CD14-positive monocyte (primary cell): ENCODE measurements at regions not wholly inside any gene's neighbourhood (a gene's known extent, or its start where the extent isn't known, plus 50 kb on each side); places are given as distances from the start of the nearest gene placed in this dataset.

ENCODE experiments used
- DNase-seq, 3 donors: peaks; one replicate each; pipeline ENCODE4 v3.0.0-alpha.2; 2011 to 2022
- H2AFZ ChIP-seq: 2 replicates; pipeline ENCODE4 v1.6.0; 2012; ENCODE audit warnings: mild to moderate bottlenecking, low read depth, low read length, inconsistent platforms; ENCODE audit not compliant: insufficient read depth, poor library complexity, severe bottlenecking
- H3K27ac ChIP-seq, 2 donors: 1 replicate in 1 of 2; 2 replicates in 1 of 2; pipeline ENCODE4 v1.5.1; 2012 to 2013; ENCODE audit warnings: low read length in 2 of 2, control low read depth in 1 of 2, inconsistent platforms in 1 of 2, low read depth in 1 of 2, mild to moderate bottlenecking in 1 of 2
- H3K27me3 ChIP-seq, 2 donors: one replicate each; pipeline versions ENCODE4 v1.6.0 to v1.6.1; 2011 to 2013; ENCODE audit warnings: low read length in 2 of 2; ENCODE audit not compliant: control insufficient read depth in 2 of 2, insufficient read depth in 2 of 2
- H3K36me3 ChIP-seq, 2 donors: replicated peaks in 1 of 2; 1 replicate in 1 of 2; 2 replicates in 1 of 2; pipeline versions ENCODE4 v1.5.1 to v1.6.1; 2012 to 2013; ENCODE audit warnings: low read length in 2 of 2, control low read depth in 1 of 2, inconsistent platforms in 1 of 2, mild to moderate bottlenecking in 1 of 2; ENCODE audit not compliant: insufficient read depth in 2 of 2, control insufficient read depth in 1 of 2
- H3K4me1 ChIP-seq, 2 donors: 1 replicate in 1 of 2; 2 replicates in 1 of 2; pipeline versions ENCODE4 v1.5.1 to v1.6.1; 2012 to 2013; ENCODE audit warnings: low read length in 2 of 2, control low read depth in 1 of 2, inconsistent platforms in 1 of 2, mild to moderate bottlenecking in 1 of 2, moderate library complexity in 1 of 2; ENCODE audit not compliant: insufficient read depth in 2 of 2, control insufficient read depth in 1 of 2
- H3K4me2 ChIP-seq: replicated peaks from 2 replicates; pipeline ENCODE3; 2012; ENCODE audit warnings: low read length, moderate library complexity, mild to moderate bottlenecking; ENCODE audit not compliant: poor library complexity, severe bottlenecking; ENCODE audit errors: extremely low read depth
- H3K4me3 ChIP-seq, 3 experiments: fragments of 200-600 bp in 1 of 3; sonication (generic) in 1 of 3; replicated peaks in 1 of 3; 1 replicate in 2 of 3; 2 replicates in 1 of 3; pipeline ENCODE4 v1.5.1; 2011 to 2013; ENCODE audit warnings: low read length in 3 of 3, mild to moderate bottlenecking in 3 of 3, control low read depth in 2 of 3, low read depth in 2 of 3, inconsistent platforms in 1 of 3, moderate library complexity in 1 of 3
- H3K79me2 ChIP-seq: 2 replicates; pipeline ENCODE4 v1.6.0; 2012; ENCODE audit warnings: mild to moderate bottlenecking, control low read depth, inconsistent platforms, low read length, moderate library complexity; ENCODE audit not compliant: insufficient read depth
- H3K9ac ChIP-seq: 2 replicates; pipeline ENCODE4 v1.6.0; 2017; ENCODE audit warnings: low read length, mild to moderate bottlenecking; ENCODE audit not compliant: insufficient read depth, poor library complexity, severe bottlenecking
- H3K9me3 ChIP-seq, 2 donors: replicated peaks in 1 of 2; 1 replicate in 1 of 2; 2 replicates in 1 of 2; pipeline versions ENCODE4 v1.5.1 to v1.6.1; 2012 to 2013; ENCODE audit warnings: low read length in 2 of 2, control low read depth in 1 of 2; ENCODE audit not compliant: control insufficient read depth in 1 of 2, insufficient read depth in 1 of 2
- H4K20me1 ChIP-seq: 2 replicates; pipeline ENCODE4 v1.6.0; 2012; ENCODE audit warnings: mild to moderate bottlenecking, low read length, control low read depth, moderate library complexity; ENCODE audit not compliant: insufficient read depth
- H3K27ac Mint-ChIP-seq, 7 donors: one replicate each; pipeline ENCODE4 v1.8.0; 2020; ENCODE audit warnings: mild to moderate bottlenecking in 7 of 7, mixed read lengths in 7 of 7, moderate library complexity in 6 of 7, inconsistent platforms in 2 of 7
- H3K27me3 Mint-ChIP-seq, 3 donors: one replicate each; pipeline ENCODE4 v1.8.0; 2021 to 2022; ENCODE audit warnings: low read depth in 3 of 3, mild to moderate bottlenecking in 3 of 3, mixed read lengths in 3 of 3, moderate library complexity in 3 of 3, inconsistent platforms in 1 of 3
- H3K36me3 Mint-ChIP-seq, 2 donors: one replicate each; pipeline ENCODE4 v1.8.0; 2020; ENCODE audit warnings: mixed read lengths in 2 of 2, inconsistent platforms in 1 of 2, mild to moderate bottlenecking in 1 of 2
- H3K4me1 Mint-ChIP-seq: one replicate; pipeline ENCODE4 v1.8.0; 2020; ENCODE audit warnings: mild to moderate bottlenecking, mixed read lengths
- H3K4me3 Mint-ChIP-seq, 2 donors: one replicate each; pipeline ENCODE4 v1.8.0; 2020; ENCODE audit warnings: mild to moderate bottlenecking in 2 of 2, mixed read lengths in 2 of 2, moderate library complexity in 1 of 2
- H3K9me3 Mint-ChIP-seq, 7 donors: one replicate each; pipeline ENCODE4 v1.8.0; 2020 to 2022; ENCODE audit warnings: mixed read lengths in 7 of 7, mild to moderate bottlenecking in 6 of 7, moderate library complexity in 6 of 7, inconsistent platforms in 2 of 7
- WGBS: methylation state at CpG from one replicate; pipeline ENCODE4 v1.1.5; 2013; ENCODE audit warnings: missing lambda C conversion rate; ENCODE audit not compliant: insufficient coverage; 5-methylcytosine and 5-hydroxymethylcytosine counted together
- intact Hi-C, 2 donors: fragments of 100-400 bp; cut with micrococcal nuclease; formaldehyde crosslinking; loops; one replicate each; pipeline versions ENCODE4 v1.15.0 to v1.15.1; 2023
- TF ChIP-seq, protein P1 (sequence below): fragments of 200-600 bp; IDR thresholded peaks from one replicate; pipeline ENCODE4 v1.8.0; 2022; ENCODE audit warnings: antibody characterized with exemption, mild to moderate bottlenecking

DNA sequence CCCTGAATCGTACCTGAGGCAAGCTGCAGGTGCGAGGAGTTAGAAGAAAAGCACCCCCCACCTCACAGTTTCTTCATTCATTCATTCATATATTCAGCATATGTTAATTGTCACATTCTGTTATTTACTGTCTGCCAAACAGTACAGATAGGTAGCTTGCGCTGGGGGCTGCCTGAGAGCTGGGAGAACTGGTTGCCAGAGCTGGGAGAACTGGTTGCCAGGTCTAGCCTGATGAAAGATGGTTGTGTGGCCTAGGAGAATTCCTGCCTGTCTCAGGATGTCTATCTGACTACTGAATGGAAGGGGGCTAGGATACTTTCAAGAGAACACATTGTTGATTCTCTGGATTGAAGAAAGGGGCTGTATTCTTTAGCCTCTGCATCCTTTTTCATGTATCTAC lies 225.9 kb upstream of the POU3F1 start:
- peaks cover 19 to 46% (median 23%) of the 10 kb centered on the region in 3 donors for H3K27me3 Mint-ChIP-seq

DNA sequence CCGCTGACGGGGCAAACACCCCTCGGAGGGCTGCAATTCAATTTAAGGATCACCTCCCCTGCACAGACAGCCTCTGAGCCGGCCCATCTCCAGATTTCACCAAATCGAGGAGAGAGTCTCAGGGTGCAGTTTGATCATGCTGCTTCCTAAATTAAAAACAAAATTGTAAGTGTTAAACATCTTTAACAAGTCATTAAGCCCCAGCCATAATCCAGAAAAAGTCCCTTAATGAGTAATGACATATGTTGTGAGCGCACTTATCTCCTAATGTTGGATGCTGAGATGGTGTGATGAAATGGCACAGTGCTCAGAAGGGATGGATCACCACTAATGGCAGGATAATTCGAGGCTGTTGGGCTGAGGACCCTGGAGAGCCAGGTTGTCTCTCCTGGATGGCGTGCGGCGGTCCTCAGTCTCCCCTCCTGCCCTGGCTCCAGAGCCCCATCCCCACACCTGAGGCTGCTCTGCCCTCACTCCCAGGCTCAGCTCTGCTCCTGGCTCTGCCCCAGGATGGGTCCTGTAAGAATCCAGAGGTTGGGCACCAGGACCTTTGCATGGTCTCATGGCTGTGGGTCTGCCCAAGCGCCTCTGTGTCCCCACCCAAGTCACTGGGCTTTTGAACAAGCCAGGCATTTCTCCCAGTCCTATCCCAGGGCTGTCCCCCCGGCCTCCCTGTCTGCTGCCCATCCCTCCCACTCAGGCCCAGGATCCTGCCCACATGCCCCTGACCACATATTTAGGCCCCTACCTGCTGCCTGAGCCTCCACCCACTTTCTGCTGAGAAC lies 224.4 kb upstream of the POU3F1 start:
- peak overlapping the region in 1 of 2 donors; percentile 13 for H3K4me3 Mint-ChIP-seq
- Histone ChIP-seq H3K4me1 (no peaks in the 10 kb centered on the region), H3K27ac (no peak overlapping the region), H3K9ac (no peak overlapping the region), H3K4me2 (no peak overlapping the region), H3K9me3 (no peaks in the 10 kb centered on the region), H3K36me3 (no peaks in the 10 kb centered on the region), H3K4me3 (no peak overlapping the region), H3K27me3 (peaks cover 0 to 11% of the 10 kb centered on the region in 2 donors), H2AFZ (no peak overlapping the region), H4K20me1 (no peaks in the 10 kb centered on the region), H3K79me2 (no peaks in the 10 kb centered on the region)
- TF ChIP-seq, protein P1, sequence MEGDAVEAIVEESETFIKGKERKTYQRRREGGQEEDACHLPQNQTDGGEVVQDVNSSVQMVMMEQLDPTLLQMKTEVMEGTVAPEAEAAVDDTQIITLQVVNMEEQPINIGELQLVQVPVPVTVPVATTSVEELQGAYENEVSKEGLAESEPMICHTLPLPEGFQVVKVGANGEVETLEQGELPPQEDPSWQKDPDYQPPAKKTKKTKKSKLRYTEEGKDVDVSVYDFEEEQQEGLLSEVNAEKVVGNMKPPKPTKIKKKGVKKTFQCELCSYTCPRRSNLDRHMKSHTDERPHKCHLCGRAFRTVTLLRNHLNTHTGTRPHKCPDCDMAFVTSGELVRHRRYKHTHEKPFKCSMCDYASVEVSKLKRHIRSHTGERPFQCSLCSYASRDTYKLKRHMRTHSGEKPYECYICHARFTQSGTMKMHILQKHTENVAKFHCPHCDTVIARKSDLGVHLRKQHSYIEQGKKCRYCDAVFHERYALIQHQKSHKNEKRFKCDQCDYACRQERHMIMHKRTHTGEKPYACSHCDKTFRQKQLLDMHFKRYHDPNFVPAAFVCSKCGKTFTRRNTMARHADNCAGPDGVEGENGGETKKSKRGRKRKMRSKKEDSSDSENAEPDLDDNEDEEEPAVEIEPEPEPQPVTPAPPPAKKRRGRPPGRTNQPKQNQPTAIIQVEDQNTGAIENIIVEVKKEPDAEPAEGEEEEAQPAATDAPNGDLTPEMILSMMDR: no peak
- peaks cover 0 to 4% (median 0%) of the 10 kb centered on the region in 7 donors for H3K9me3 Mint-ChIP-seq
- no peaks in the 10 kb centered on the region for H3K4me1 Mint-ChIP-seq
- H3K27ac Mint-ChIP-seq: no peak overlapping the region
- intact Hi-C loops: no loop called here
- WGBS: 69% methylated on average over 7 of the region's 12 CpGs
- H3K27me3 Mint-ChIP-seq: peaks cover 20 to 51% (median 23%) of the 10 kb centered on the region in 3 donors
- H3K36me3 Mint-ChIP-seq: no peaks in the 10 kb centered on the region
- DNase-seq: no peak

More for the DNA sequence above, 225.9 kb upstream of the POU3F1 start:
- DNase-seq: no peak
- H3K27ac ChIP-seq: no peak overlapping the region
- H3K4me3 ChIP-seq: no peak overlapping the region
- no peak overlapping the region for H3K27ac Mint-ChIP-seq
- TF ChIP-seq, protein P1: no peak
- intact Hi-C loops: no loop called here
- H3K36me3 Mint-ChIP-seq: no peaks in the 10 kb centered on the region
- H3K9me3 ChIP-seq: no peaks in the 10 kb centered on the region
- H3K36me3 ChIP-seq: no peaks in the 10 kb centered on the region
- peaks cover 0 to 5% (median 2%) of the 10 kb centered on the region in 7 donors for H3K9me3 Mint-ChIP-seq
- no peaks in the 10 kb centered on the region for H3K4me1 ChIP-seq
- no peak overlapping the region for H2AFZ ChIP-seq
- H3K4me3 Mint-ChIP-seq: no peak overlapping the region
- no peaks in the 10 kb centered on the region for H3K4me1 Mint-ChIP-seq
- 67% methylated on average over 1 of the region's 3 CpGs for WGBS
- no peaks in the 10 kb centered on the region for H3K79me2 ChIP-seq
- no peaks in the 10 kb centered on the region for H4K20me1 ChIP-seq
- H3K4me2 ChIP-seq: no peak overlapping the region
- peaks cover 0 to 11% of the 10 kb centered on the region in 2 donors for H3K27me3 ChIP-seq
- H3K9ac ChIP-seq: no peak overlapping the region
